ENCODE measurements at regions not wholly inside any gene's neighbourhood (a gene's known extent, or its start where the extent isn't known, plus 50 kb on each side); places are given as distances from the start of the nearest gene placed in this dataset.

GRCh38 chr1:218575856-218576255 lies 230.7 kb downstream of the TGFB2 start:
- TF ChIP-seq CTCF (IDR thresholded peaks at IDR 0.05) (no peak), POLR2A (IDR thresholded peaks at IDR 0.05) (no peak)

All from uterus (tissue), 2 donors.